Activated T-helper 1 cell treated with anti-CD3 and anti-CD28 coated beads, Interleukin-12 subunit alpha, Interleukin-12 subunit beta, Interleukin-2, Interleukin-4 antibody, amounts not matched to agents 30 ng/mL and 10 ng/mL and 1 ng/mL, durations not matched to agents 14 hours and 24 hours and 36 hours (primary cell): ENCODE measurements at regions not wholly inside any gene's neighbourhood (a gene's known extent, or its start where the extent isn't known, plus 50 kb on each side); places are given as distances from the start of the nearest gene placed in this dataset.

Experiments used
- DNase-seq: peaks from one replicate; pipeline ENCODE4 v3.0.0; 2021; ENCODE audit warnings: low spot score
- H3K27ac Mint-ChIP-seq: one replicate; pipeline ENCODE4 v1.8.0; 2021; ENCODE audit warnings: mild to moderate bottlenecking, mixed read lengths
- H3K27me3 Mint-ChIP-seq: one replicate; pipeline ENCODE4 v1.8.0; 2022; ENCODE audit warnings: mild to moderate bottlenecking, moderate library complexity, mixed read lengths; ENCODE audit not compliant: insufficient read depth
- H3K36me3 Mint-ChIP-seq: one replicate; pipeline ENCODE4 v1.8.0; 2021; ENCODE audit warnings: low read depth, mixed read lengths
- H3K4me1 Mint-ChIP-seq: one replicate; pipeline ENCODE4 v1.8.0; 2021; ENCODE audit warnings: low read depth, mixed read lengths
- H3K4me3 Mint-ChIP-seq: one replicate; pipeline ENCODE4 v1.8.0; 2021; ENCODE audit warnings: mild to moderate bottlenecking, moderate library complexity, mixed read lengths
- H3K9me3 Mint-ChIP-seq: one replicate; pipeline ENCODE4 v1.8.0; 2021; ENCODE audit warnings: mixed read lengths
- intact Hi-C: fragments of 100-400 bp; cut with micrococcal nuclease; formaldehyde crosslinking; loops from one replicate; pipeline ENCODE4 v1.15.1; 2024

- Mint-ChIP-seq H3K27me3 (no peaks in the 10 kb centered on the region), H3K36me3 (no peaks in the 10 kb centered on the region), H3K4me3 (no peak overlapping the region), H3K4me1 (no peaks in the 10 kb centered on the region), H3K9me3 (no peaks in the 10 kb centered on the region), H3K27ac (no peak overlapping the region)
- DNase-seq: no peak
- intact Hi-C loops: no loop called here
Observed at GRCh38 chr1:60350531-60350930, 277.0 kb upstream of the C1orf87 start.

DNA sequence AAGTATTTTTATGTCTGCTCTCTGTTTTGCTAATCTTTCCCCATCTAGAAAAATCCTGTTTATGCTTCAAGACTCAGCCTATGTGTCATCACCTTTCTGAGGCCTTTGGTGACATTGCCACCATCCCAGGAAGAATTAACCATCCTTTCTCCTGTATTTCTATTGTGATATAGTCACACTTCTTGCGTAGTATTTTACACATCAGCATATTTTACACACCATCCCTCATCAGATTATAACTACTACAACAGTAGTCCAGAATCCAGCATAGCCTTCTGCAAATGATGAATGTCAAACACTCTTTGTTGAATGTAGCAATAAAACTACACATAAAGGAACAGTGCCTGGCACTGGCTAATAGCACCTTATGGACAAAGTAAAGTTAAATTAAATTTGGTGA lies 275.3 kb upstream of the C1orf87 start:
- Mint-ChIP-seq H3K4me3 (no peak overlapping the region), H3K36me3 (no peaks in the 10 kb centered on the region), H3K27ac (no peak overlapping the region)

GRCh38 chr1:60345621-60346020 lies 272.1 kb upstream of the C1orf87 start:
- H3K9me3 Mint-ChIP-seq: no peaks in the 10 kb centered on the region
- DNase-seq: no peak
- no peaks in the 10 kb centered on the region for H3K36me3 Mint-ChIP-seq
- H3K4me1 Mint-ChIP-seq: no peaks in the 10 kb centered on the region
- H3K27me3 Mint-ChIP-seq: no peaks in the 10 kb centered on the region
- H3K4me3 Mint-ChIP-seq: no peak overlapping the region
- no peak overlapping the region for H3K27ac Mint-ChIP-seq
- intact Hi-C loops: no loop called here

More for the DNA sequence above, 275.3 kb upstream of the C1orf87 start:
- no peaks in the 10 kb centered on the region for H3K9me3 Mint-ChIP-seq
- H3K27me3 Mint-ChIP-seq: no peaks in the 10 kb centered on the region
- no peaks in the 10 kb centered on the region for H3K4me1 Mint-ChIP-seq
- intact Hi-C loops: no loop called here
- no peak for DNase-seq

GRCh38 chr1:60345049-60345448 lies 271.5 kb upstream of the C1orf87 start:
- no peaks in the 10 kb centered on the region for H3K36me3 Mint-ChIP-seq
- no peaks in the 10 kb centered on the region for H3K4me1 Mint-ChIP-seq
- H3K27ac Mint-ChIP-seq: no peak overlapping the region
- H3K27me3 Mint-ChIP-seq: no peaks in the 10 kb centered on the region
- H3K4me3 Mint-ChIP-seq: no peak overlapping the region
- intact Hi-C loops: no loop called here
- no peak for DNase-seq
- no peaks in the 10 kb centered on the region for H3K9me3 Mint-ChIP-seq

GRCh38 chr1:60343736-60344135 lies 270.2 kb upstream of the C1orf87 start:
- no peak for DNase-seq
- intact Hi-C loops: no loop called here
- Mint-ChIP-seq H3K36me3 (no peaks in the 10 kb centered on the region), H3K27me3 (no peaks in the 10 kb centered on the region), H3K27ac (no peak overlapping the region), H3K4me3 (no peak overlapping the region), H3K4me1 (no peaks in the 10 kb centered on the region), H3K9me3 (no peaks in the 10 kb centered on the region)

DNA sequence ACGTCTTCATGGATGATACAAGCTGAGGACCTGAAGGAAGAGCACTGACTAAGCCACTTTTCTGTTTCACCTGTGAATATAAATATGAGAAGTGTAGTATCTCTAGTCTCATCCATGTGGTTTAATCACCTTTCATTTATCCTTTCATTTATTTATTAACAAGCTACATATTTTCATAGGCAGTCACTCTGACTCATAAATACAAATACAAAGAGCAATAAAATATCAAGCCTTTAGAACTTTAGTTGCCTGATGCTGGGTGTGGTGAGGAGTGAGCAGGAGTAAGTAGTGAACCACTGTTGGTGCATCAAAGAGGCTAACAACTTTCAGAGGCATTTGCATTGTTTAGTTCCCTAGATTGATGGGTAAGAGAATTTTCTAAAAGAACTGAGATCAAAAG lies 269.0 kb upstream of the C1orf87 start:
- no peak overlapping the region for H3K4me3 Mint-ChIP-seq
- H3K9me3 Mint-ChIP-seq: no peaks in the 10 kb centered on the region
- H3K27me3 Mint-ChIP-seq: no peaks in the 10 kb centered on the region
- intact Hi-C loops: no loop called here
- H3K27ac Mint-ChIP-seq: no peak overlapping the region
- no peaks in the 10 kb centered on the region for H3K36me3 Mint-ChIP-seq
- H3K4me1 Mint-ChIP-seq: no peaks in the 10 kb centered on the region
- DNase-seq: no peak

DNA sequence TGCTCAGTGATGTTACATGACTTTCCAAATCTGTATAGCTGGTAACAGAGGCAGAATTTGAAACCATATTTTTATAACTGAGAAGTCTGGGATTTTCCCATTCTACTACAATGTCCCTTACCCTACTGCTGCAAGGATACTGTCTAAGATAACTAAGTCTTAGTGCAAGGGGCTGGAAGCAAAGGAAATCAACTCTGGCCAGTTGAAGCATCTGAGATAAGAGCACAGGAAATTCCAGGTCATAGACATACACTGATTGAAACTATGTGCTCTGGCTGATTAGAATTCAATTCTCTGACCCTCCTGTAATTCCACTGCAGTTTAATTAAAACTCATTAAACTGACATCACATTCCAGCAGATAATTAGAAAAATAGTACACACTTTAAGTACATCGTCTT lies 267.7 kb upstream of the C1orf87 start:
- Mint-ChIP-seq H3K4me1 (no peaks in the 10 kb centered on the region), H3K4me3 (no peak overlapping the region), H3K27ac (no peak overlapping the region), H3K36me3 (no peaks in the 10 kb centered on the region), H3K9me3 (no peaks in the 10 kb centered on the region), H3K27me3 (no peaks in the 10 kb centered on the region)
- intact Hi-C loops: no loop called here
- DNase-seq: no peak

GRCh38 chr1:60331647-60332046 lies 258.1 kb upstream of the C1orf87 start:
- Mint-ChIP-seq H3K9me3 (no peaks in the 10 kb centered on the region), H3K4me3 (no peak overlapping the region), H3K27ac (no peak overlapping the region), H3K36me3 (no peaks in the 10 kb centered on the region), H3K4me1 (no peaks in the 10 kb centered on the region), H3K27me3 (no peaks in the 10 kb centered on the region)
- intact Hi-C loops: no loop called here
- no peak for DNase-seq

- Mint-ChIP-seq H3K4me3 (no peak overlapping the region), H3K27me3 (no peaks in the 10 kb centered on the region), H3K36me3 (no peaks in the 10 kb centered on the region), H3K4me1 (no peaks in the 10 kb centered on the region), H3K27ac (no peak overlapping the region), H3K9me3 (no peaks in the 10 kb centered on the region)
- intact Hi-C loops: no loop called here
- no peak for DNase-seq
Observed at GRCh38 chr1:60329651-60330050, 256.1 kb upstream of the C1orf87 start.

GRCh38 chr1:60311838-60312237 lies 238.3 kb upstream of the C1orf87 start:
- Mint-ChIP-seq H3K4me3 (no peak overlapping the region), H3K27me3 (no peaks in the 10 kb centered on the region)
- intact Hi-C loops: no loop called here

DNA sequence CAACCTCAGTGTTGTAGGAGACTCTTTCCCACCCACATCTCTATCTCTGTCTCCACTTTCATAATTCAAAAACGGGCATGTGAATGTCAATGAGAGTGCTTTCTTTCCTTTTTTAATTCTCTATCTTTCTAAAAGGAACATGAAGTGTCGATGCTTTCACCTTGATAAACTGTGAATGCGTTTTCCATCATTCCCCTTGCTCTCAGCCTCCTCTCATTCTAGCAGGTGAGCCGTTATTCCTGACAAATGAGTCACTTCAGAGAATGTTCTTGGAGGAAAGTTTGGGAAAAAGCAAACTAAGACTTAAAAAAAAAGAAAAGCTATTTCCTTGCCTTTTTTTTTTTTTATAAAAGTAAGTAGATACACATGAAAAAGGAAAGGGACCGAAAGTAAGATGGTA lies 226.0 kb upstream of the C1orf87 start:
- H3K36me3 Mint-ChIP-seq: no peaks in the 10 kb centered on the region

More at GRCh38 chr1:60311838-60312237, 238.3 kb upstream of the C1orf87 start:
- Mint-ChIP-seq H3K4me1 (no peaks in the 10 kb centered on the region), H3K36me3 (no peaks in the 10 kb centered on the region), H3K27ac (no peak overlapping the region), H3K9me3 (no peaks in the 10 kb centered on the region)
- DNase-seq: no peak

GRCh38 chr1:60298290-60298689 lies 224.7 kb upstream of the C1orf87 start:
- no peaks in the 10 kb centered on the region for H3K36me3 Mint-ChIP-seq
- intact Hi-C loops: no loop called here

More for the DNA sequence above, 226.0 kb upstream of the C1orf87 start:
- Mint-ChIP-seq H3K27ac (no peak overlapping the region), H3K4me3 (no peak overlapping the region), H3K27me3 (no peaks in the 10 kb centered on the region), H3K9me3 (no peaks in the 10 kb centered on the region), H3K4me1 (no peaks in the 10 kb centered on the region)
- intact Hi-C loops: no loop called here
- DNase-seq: no peak

DNA sequence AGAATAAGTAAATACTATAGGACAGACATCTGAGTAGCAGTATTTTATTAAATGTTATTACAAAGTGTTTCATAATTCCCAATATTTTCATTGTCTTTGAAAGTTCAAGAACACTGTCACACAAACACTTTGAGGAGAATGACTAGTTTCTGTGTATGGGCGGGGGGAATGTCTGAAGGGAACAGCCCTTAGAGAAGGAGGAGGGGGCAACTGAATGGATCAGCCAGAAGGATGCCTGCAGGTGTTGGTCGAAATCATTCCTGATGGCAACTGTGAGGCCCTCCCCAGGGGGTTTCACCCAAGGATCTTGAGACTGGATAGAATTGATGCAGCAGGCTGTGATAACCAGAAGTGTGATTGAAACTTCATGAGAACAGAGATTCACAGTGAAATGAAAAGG lies 223.2 kb upstream of the C1orf87 start:
- intact Hi-C loops: no loop called here
- H3K4me1 Mint-ChIP-seq: no peaks in the 10 kb centered on the region
- H3K27ac Mint-ChIP-seq: no peak overlapping the region
- H3K36me3 Mint-ChIP-seq: no peaks in the 10 kb centered on the region
- DNase-seq: no peak
- H3K27me3 Mint-ChIP-seq: no peaks in the 10 kb centered on the region
- no peaks in the 10 kb centered on the region for H3K9me3 Mint-ChIP-seq
- no peak overlapping the region for H3K4me3 Mint-ChIP-seq

More at GRCh38 chr1:60298290-60298689, 224.7 kb upstream of the C1orf87 start:
- no peak for DNase-seq
- Mint-ChIP-seq H3K4me1 (no peaks in the 10 kb centered on the region), H3K4me3 (no peak overlapping the region), H3K9me3 (no peaks in the 10 kb centered on the region), H3K27ac (no peak overlapping the region), H3K27me3 (no peaks in the 10 kb centered on the region)

GRCh38 chr1:60292140-60292539 lies 218.6 kb upstream of the C1orf87 start:
- Mint-ChIP-seq H3K9me3 (no peaks in the 10 kb centered on the region), H3K27ac (no peak overlapping the region)

More at GRCh38 chr1:60292140-60292539, 218.6 kb upstream of the C1orf87 start:
- intact Hi-C loops: no loop called here
- Mint-ChIP-seq H3K36me3 (no peaks in the 10 kb centered on the region), H3K4me1 (no peaks in the 10 kb centered on the region), H3K4me3 (no peak overlapping the region), H3K27me3 (no peaks in the 10 kb centered on the region)
- DNase-seq: no peak
